Progenitor cell of endocrine pancreas (in vitro differentiated cells): ENCODE measurements at regions not wholly inside any gene's neighbourhood (a gene's known extent, or its start where the extent isn't known, plus 50 kb on each side); places are given as distances from the start of the nearest gene placed in this dataset.

ENCODE experiments used
- DNase-seq: peaks from one replicate; pipeline ENCODE4 v3.0.0; 2021; ENCODE audit warnings: low spot score; ENCODE audit not compliant: unreplicated experiment
- H3K27ac Mint-ChIP-seq: 2 replicates; pipeline ENCODE4 v1.8.0; 2021; ENCODE audit warnings: mild to moderate bottlenecking, moderate library complexity, mixed read lengths
- H3K27me3 Mint-ChIP-seq: 2 replicates; pipeline ENCODE4 v1.8.0; 2021; ENCODE audit warnings: mixed read lengths
- H3K36me3 Mint-ChIP-seq: 2 replicates; pipeline ENCODE4 v1.8.0; 2022; ENCODE audit warnings: mixed read lengths; ENCODE audit not compliant: insufficient read depth
- H3K4me1 Mint-ChIP-seq: 2 replicates; pipeline ENCODE4 v1.8.0; 2021; ENCODE audit warnings: low read depth, mixed read lengths
- H3K4me3 Mint-ChIP-seq: 2 replicates; pipeline ENCODE4 v1.8.0; 2021; ENCODE audit warnings: low read depth, mild to moderate bottlenecking, moderate library complexity, mixed read lengths
- H3K9me3 Mint-ChIP-seq: 2 replicates; pipeline ENCODE4 v1.8.0; 2021; ENCODE audit warnings: low read depth, mixed read lengths
- CTCF ChIP-seq: fragments of 200-600 bp; sonication (generic); IDR thresholded peaks from one replicate; pipeline ENCODE4 v1.5.0; 2021; ENCODE audit warnings: antibody characterized with exemption, mild to moderate bottlenecking; ENCODE audit not compliant: unreplicated experiment

- no peak overlapping the region for H3K27ac Mint-ChIP-seq
These were observed 78.5 kb downstream of the VCPKMT start for GRCh38 chr14:50037852-50038251.

DNA sequence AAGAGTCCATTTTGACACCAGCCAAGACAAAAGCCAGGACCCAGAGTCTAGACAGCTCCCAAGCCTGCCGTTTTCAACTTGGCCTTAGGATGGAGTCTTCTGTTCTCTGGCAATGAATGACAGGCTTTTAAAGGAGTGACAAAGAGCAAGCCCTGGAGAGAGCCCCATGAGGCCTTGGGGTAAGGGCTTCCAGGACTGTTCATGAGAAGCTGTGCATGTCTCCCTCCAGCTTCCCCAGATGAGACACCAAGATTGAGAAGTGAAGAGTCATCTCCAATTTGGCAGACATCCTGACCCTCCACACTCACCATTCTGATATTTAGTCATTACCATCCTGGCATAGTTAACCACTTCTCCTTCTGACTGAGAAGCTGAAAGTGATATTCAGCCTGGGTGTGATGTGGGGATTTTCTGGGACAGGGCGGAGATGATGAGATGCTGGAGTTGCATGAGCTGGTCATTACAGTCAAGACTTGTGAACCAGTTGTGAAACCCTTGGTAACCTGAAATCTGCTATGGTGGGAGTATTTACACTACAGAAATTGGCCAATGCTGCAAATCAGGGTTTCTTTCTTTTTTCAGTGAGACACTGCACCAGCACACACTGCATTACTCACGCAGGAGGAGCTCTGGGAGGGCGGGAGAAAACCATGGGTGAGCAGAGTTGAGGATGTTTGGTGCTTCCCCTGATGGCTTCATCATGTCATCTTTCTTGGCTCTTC, 77.8 kb downstream of the VCPKMT start:
- H3K4me3 Mint-ChIP-seq, result no peak overlapping the region
- DNase-seq, result no peak
- no peaks in the 10 kb centered on the region for H3K4me1 Mint-ChIP-seq
- no peak overlapping the region for H3K27ac Mint-ChIP-seq
- H3K27me3 Mint-ChIP-seq, result no peaks in the 10 kb centered on the region
- no peak for TF ChIP-seq CTCF
- H3K36me3 Mint-ChIP-seq, result no peaks in the 10 kb centered on the region
- no peaks in the 10 kb centered on the region for H3K9me3 Mint-ChIP-seq

More at GRCh38 chr14:50037852-50038251, 78.5 kb downstream of the VCPKMT start:
- Mint-ChIP-seq H3K4me3 (no peak overlapping the region), H3K27me3 (no peaks in the 10 kb centered on the region), H3K4me1 (no peaks in the 10 kb centered on the region), H3K9me3 (no peaks in the 10 kb centered on the region), H3K36me3 (no peaks in the 10 kb centered on the region)
- TF ChIP-seq CTCF, result no peak
- no peak for DNase-seq

GRCh38 chr14:50039120-50039517, 77.3 kb downstream of the VCPKMT start:
- Mint-ChIP-seq H3K27me3 (no peaks in the 10 kb centered on the region), H3K27ac (no peak overlapping the region), H3K36me3 (no peaks in the 10 kb centered on the region), H3K4me3 (no peak overlapping the region), H3K4me1 (no peaks in the 10 kb centered on the region), H3K9me3 (no peaks in the 10 kb centered on the region)
- no peak for TF ChIP-seq CTCF
- DNase-seq, result no peak

- Mint-ChIP-seq H3K27ac (no peak overlapping the region), H3K4me1 (no peaks in the 10 kb centered on the region), H3K27me3 (no peaks in the 10 kb centered on the region), H3K36me3 (no peaks in the 10 kb centered on the region), H3K9me3 (no peaks in the 10 kb centered on the region), H3K4me3 (no peak overlapping the region)
- no peak for DNase-seq
- TF ChIP-seq CTCF, result no peak
These were observed 76.5 kb downstream of the VCPKMT start for GRCh38 chr14:50039734-50040400.

DNA sequence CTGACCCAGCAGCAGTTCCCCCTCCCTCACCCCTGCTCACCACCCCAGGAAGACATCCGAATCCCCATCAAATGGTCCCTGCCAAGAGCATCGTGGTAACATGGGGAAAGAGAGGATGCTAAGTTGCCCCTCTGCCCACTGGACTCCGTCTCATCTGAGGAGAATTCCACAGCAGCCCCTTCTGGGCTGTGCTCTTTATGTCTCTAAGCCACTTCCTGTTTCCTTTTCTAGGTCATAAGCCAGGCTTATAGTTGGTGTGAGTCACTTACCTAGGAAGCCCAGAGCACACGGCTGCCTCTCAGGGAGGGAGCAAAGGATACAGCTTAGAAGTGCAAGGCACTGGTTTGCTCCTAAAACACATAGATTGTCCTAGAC, 76.0 kb downstream of the VCPKMT start:
- no peaks in the 10 kb centered on the region for H3K9me3 Mint-ChIP-seq
- H3K27me3 Mint-ChIP-seq, result no peaks in the 10 kb centered on the region
- H3K4me3 Mint-ChIP-seq, result no peak overlapping the region
- DNase-seq, result no peak
- peaks cover 2% of the 10 kb centered on the region for H3K4me1 Mint-ChIP-seq
- H3K27ac Mint-ChIP-seq, result no peak overlapping the region
- H3K36me3 Mint-ChIP-seq, result no peaks in the 10 kb centered on the region
- TF ChIP-seq CTCF, result no peak
